ENCODE measurements at regions not wholly inside any gene's neighbourhood (a gene's known extent, or its start where the extent isn't known, plus 50 kb on each side); places are given as distances from the start of the nearest gene placed in this dataset.

DNA sequence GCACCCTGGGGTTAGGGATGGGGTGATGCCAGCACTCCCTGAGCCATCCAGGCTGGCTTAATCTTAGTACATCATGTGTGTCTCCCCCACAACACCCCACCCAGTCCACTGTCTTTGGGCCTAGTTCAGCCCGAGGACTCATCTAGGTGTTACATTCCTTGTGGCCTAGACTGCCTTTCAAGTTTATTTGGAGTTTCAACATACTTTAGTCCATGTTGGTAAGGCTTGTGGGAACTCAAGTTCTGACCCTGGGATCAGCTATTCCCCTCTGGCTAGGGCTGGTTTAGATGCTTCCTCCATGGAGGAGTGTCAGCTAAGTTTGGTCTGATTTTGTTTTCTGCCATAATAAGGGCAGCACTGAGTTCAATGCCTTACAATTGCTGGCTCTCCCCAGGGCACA is 302.4 kb downstream of the SMARCA2 start:
- DNase-seq (ENCODE audit: low spot score): no peak
- H3K4me1 Mint-ChIP-seq (ENCODE audit: low read depth): peaks cover 8% of the 10 kb centered on the region
- H3K9me3 Mint-ChIP-seq (ENCODE audit: low read depth): peaks cover 29% of the 10 kb centered on the region
- H3K27ac Mint-ChIP-seq (ENCODE audit: unreplicated experiment): no peak overlapping the region
- TF ChIP-seq, protein P1, sequence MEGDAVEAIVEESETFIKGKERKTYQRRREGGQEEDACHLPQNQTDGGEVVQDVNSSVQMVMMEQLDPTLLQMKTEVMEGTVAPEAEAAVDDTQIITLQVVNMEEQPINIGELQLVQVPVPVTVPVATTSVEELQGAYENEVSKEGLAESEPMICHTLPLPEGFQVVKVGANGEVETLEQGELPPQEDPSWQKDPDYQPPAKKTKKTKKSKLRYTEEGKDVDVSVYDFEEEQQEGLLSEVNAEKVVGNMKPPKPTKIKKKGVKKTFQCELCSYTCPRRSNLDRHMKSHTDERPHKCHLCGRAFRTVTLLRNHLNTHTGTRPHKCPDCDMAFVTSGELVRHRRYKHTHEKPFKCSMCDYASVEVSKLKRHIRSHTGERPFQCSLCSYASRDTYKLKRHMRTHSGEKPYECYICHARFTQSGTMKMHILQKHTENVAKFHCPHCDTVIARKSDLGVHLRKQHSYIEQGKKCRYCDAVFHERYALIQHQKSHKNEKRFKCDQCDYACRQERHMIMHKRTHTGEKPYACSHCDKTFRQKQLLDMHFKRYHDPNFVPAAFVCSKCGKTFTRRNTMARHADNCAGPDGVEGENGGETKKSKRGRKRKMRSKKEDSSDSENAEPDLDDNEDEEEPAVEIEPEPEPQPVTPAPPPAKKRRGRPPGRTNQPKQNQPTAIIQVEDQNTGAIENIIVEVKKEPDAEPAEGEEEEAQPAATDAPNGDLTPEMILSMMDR (IDR thresholded peaks at IDR 0.05): no peak
- peaks cover 12% of the 10 kb centered on the region for H3K36me3 Mint-ChIP-seq (ENCODE audit: low read depth)
- H3K4me3 Mint-ChIP-seq (ENCODE audit: unreplicated experiment): no peak overlapping the region
- H3K27me3 Mint-ChIP-seq (ENCODE audit: low read depth): no peaks in the 10 kb centered on the region

DNA sequence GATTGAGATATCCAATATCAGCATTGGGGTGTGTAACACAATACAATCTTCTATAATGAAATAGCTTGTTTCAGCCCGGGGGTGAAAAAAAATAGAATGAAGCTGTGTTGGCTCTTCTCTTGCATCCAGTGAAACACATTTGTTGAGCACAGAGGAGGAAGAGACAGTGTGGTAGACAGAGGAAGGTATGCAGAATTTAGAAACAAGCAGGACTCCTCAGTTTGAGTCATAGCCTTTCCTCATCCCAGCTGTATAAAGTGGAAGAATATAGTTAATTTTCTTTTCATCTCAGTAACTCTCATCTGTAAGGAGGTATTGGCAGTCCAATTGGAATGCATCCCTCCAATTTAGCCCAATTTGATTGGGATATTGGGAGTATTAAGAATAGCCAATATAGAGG is 302.2 kb upstream of the VLDLR start:
- H3K9me3 Mint-ChIP-seq (ENCODE audit: low read depth): peaks cover 17% of the 10 kb centered on the region
- no peaks in the 10 kb centered on the region for H3K27me3 Mint-ChIP-seq (ENCODE audit: low read depth)
- no peak for DNase-seq (ENCODE audit: low spot score)
- TF ChIP-seq, protein P1 (IDR thresholded peaks at IDR 0.05): no peak
- H3K27ac Mint-ChIP-seq (ENCODE audit: unreplicated experiment): no peak overlapping the region
- no peak overlapping the region for H3K4me3 Mint-ChIP-seq (ENCODE audit: unreplicated experiment)
- peaks cover 5% of the 10 kb centered on the region for H3K36me3 Mint-ChIP-seq (ENCODE audit: low read depth)
- H3K4me1 Mint-ChIP-seq (ENCODE audit: low read depth): peaks cover 8% of the 10 kb centered on the region

DNA sequence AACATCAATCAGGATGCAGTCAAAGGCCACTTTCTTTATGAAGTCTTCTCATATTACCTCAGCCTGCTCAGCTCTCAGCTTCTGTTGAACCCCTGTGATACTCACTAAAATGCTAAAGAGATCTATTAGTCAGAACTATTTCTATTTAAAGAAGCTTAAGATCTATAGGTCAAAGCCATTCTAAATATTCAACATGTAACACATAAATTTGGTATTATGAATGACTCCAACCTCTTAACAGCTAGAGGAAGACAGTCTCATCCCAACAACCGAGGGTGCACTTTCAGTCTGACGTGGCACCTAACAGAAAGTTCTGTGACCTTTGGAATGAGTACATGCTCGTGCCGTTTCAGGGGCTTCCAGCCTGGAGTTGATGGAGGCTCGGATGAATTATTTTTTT is 301.5 kb upstream of the VLDLR start:
- Mint-ChIP-seq H3K9me3 (ENCODE audit: low read depth) (peaks cover 10% of the 10 kb centered on the region), H3K27ac (ENCODE audit: unreplicated experiment) (no peak overlapping the region), H3K27me3 (ENCODE audit: low read depth) (no peaks in the 10 kb centered on the region), H3K4me1 (ENCODE audit: low read depth) (peaks cover 8% of the 10 kb centered on the region), H3K4me3 (ENCODE audit: unreplicated experiment) (no peak overlapping the region), H3K36me3 (ENCODE audit: low read depth) (peaks cover 2% of the 10 kb centered on the region)
- TF ChIP-seq, protein P1 (IDR thresholded peaks at IDR 0.05): no peak
- no peak for DNase-seq (ENCODE audit: low spot score)

- peaks cover 2% of the 10 kb centered on the region for H3K36me3 Mint-ChIP-seq (ENCODE audit: low read depth)
- H3K27me3 Mint-ChIP-seq (ENCODE audit: low read depth): no peaks in the 10 kb centered on the region
- peaks cover 8% of the 10 kb centered on the region for H3K4me1 Mint-ChIP-seq (ENCODE audit: low read depth)
- H3K27ac Mint-ChIP-seq (ENCODE audit: unreplicated experiment): no peak overlapping the region
- TF ChIP-seq, protein P1 (IDR thresholded peaks at IDR 0.05): no peak
- DNase-seq (ENCODE audit: low spot score): no peak
- H3K9me3 Mint-ChIP-seq (ENCODE audit: low read depth): peaks cover 5% of the 10 kb centered on the region
- H3K4me3 Mint-ChIP-seq (ENCODE audit: unreplicated experiment): no peak overlapping the region
Measured at GRCh38 chr9:2320632-2321031, 301.0 kb upstream of the VLDLR start.

- TF ChIP-seq, protein P1 (IDR thresholded peaks at IDR 0.05): peak; percentile 64
- no peak for DNase-seq (ENCODE audit: low spot score)
- Mint-ChIP-seq H3K9me3 (ENCODE audit: low read depth) (no peaks in the 10 kb centered on the region), H3K27ac (ENCODE audit: unreplicated experiment) (no peak overlapping the region), H3K4me3 (ENCODE audit: unreplicated experiment) (no peak overlapping the region), H3K36me3 (ENCODE audit: low read depth) (peaks cover 2% of the 10 kb centered on the region), H3K4me1 (ENCODE audit: low read depth) (peaks cover 8% of the 10 kb centered on the region), H3K27me3 (ENCODE audit: low read depth) (no peaks in the 10 kb centered on the region)
Measured at GRCh38 chr9:2321523-2322148, 300.0 kb upstream of the VLDLR start.

Measured in chondrocyte (in vitro differentiated cells).